HG03060 (cell line): ENCODE measurements at regions not wholly inside any gene's neighbourhood (a gene's known extent, or its start where the extent isn't known, plus 50 kb on each side); places are given as distances from the start of the nearest gene placed in this dataset.

ENCODE experiments used
- ATAC-seq: cut with Tn5 transposase; IDR thresholded peaks from one replicate; pipeline ENCODE4 v1.9.1; 2021; ENCODE audit warnings: low read depth, moderate number of reproducible peaks; ENCODE audit not compliant: unreplicated experiment

GRCh38 chr16:73190688-73191659, 143.0 kb upstream of the ZFHX3 start:
- ATAC-seq, result no peak

- ATAC-seq, result no peak
Observed at GRCh38 chr16:73190256-73190655, 142.3 kb upstream of the ZFHX3 start.

- no peak for ATAC-seq
Observed at GRCh38 chr16:73189136-73189535, 141.2 kb upstream of the ZFHX3 start.

GRCh38 chr16:73186752-73187601, 139.0 kb upstream of the ZFHX3 start:
- no peak for ATAC-seq

- ATAC-seq, result no peak
Observed at GRCh38 chr16:73185737-73186136, 137.8 kb upstream of the ZFHX3 start.

GRCh38 chr16:73183611-73184092, 135.7 kb upstream of the ZFHX3 start:
- no peak for ATAC-seq

GRCh38 chr16:73179705-73180331, 131.9 kb upstream of the ZFHX3 start:
- no peak for ATAC-seq

- ATAC-seq, result no peak
Observed at GRCh38 chr16:73177729-73178295, 129.9 kb upstream of the ZFHX3 start.

GRCh38 chr16:73176577-73177013, 128.7 kb upstream of the ZFHX3 start:
- no peak for ATAC-seq

GRCh38 chr16:73172973-73173709, 125.2 kb upstream of the ZFHX3 start:
- ATAC-seq, result no peak

- no peak for ATAC-seq
Observed at GRCh38 chr16:73172241-73172972, 124.5 kb upstream of the ZFHX3 start.

GRCh38 chr16:73171901-73172240, 123.9 kb upstream of the ZFHX3 start:
- ATAC-seq, result no peak

GRCh38 chr16:73171380-73171779, 123.5 kb upstream of the ZFHX3 start:
- no peak for ATAC-seq

- no peak for ATAC-seq
Observed at GRCh38 chr16:73170612-73171038, 122.7 kb upstream of the ZFHX3 start.

- ATAC-seq, result no peak
Observed at GRCh38 chr16:73166947-73167550, 119.1 kb upstream of the ZFHX3 start.

- ATAC-seq, result no peak
Observed at GRCh38 chr16:73166441-73166851, 118.5 kb upstream of the ZFHX3 start.

GRCh38 chr16:73163238-73163815, 115.4 kb upstream of the ZFHX3 start:
- no peak for ATAC-seq

- ATAC-seq, result no peak
Observed at GRCh38 chr16:73161977-73162376, 114.0 kb upstream of the ZFHX3 start.
